HCT116 (cell line): ENCODE measurements at regions not wholly inside any gene's neighbourhood (a gene's known extent, or its start where the extent isn't known, plus 50 kb on each side); places are given as distances from the start of the nearest gene placed in this dataset.

Experiments used
- ATAC-seq: fragments of 200-7000 bp; cut with Tn5 transposase; 2 replicates; pipeline ENCODE4 v1.9.1; 2020; ENCODE audit warnings: mild to moderate bottlenecking, moderate library complexity
- BruUV-seq: library from RNA; stranded (reverse); fragments of 400-500 nt; replicated peaks from 2 replicates; lab custom pipeline; 2021; lab: Mats Ljungman, UMichigan
- CTCF ChIA-PET: fragments of 300-600 bp; sonication (Branson Sonifier 250); formaldehyde crosslinking; loops from one replicate; lab custom pipeline; 2021; ENCODE audit warnings: antibody characterized with exemption; lab: Charles Lee
- POLR2A ChIA-PET: fragments of 300-600, 350-600 bp; sonication (Branson Sonifier 250); formaldehyde crosslinking; loops from one replicate; lab custom pipeline; 2021; ENCODE audit warnings: antibody characterized with exemption; lab: Charles Lee
- RAD21 ChIA-PET, 2 experiments: fragments of 300-600 bp; sonication (Branson Sonifier 250); formaldehyde crosslinking; loops; one replicate each; lab custom pipeline; 2023; ENCODE audit warnings: low total read pairs in 2 of 2; ENCODE audit not compliant: uncharacterized antibody in 2 of 2, unreplicated experiment in 2 of 2, low non-redundant PET in 1 of 2; lab: Charles Lee
- DNase-seq: peaks from one replicate; pipeline ENCODE4 v3.0.0-alpha.2; 2010; ENCODE audit warnings: low read depth, low spot score
- H2AFZ ChIP-seq: fragments of 200-600 bp; shearing (Covaris generic), sonication (generic); 2 replicates; pipeline ENCODE4 v1.6.1; 2017; ENCODE audit warnings: low read depth, mixed run types, mixed read lengths, antibody characterized with exemption, low read length; ENCODE audit not compliant: poor library complexity, severe bottlenecking
- H3K27ac ChIP-seq: 2 replicates; pipeline ENCODE4 v1.5.1; 2012; ENCODE audit warnings: low read depth, low read length
- H3K27me3 ChIP-seq: fragments of 200-600 bp; sonication (generic); 2 replicates; pipeline ENCODE4 v1.6.1; 2016; ENCODE audit warnings: mixed run types, low read length, mixed read lengths; ENCODE audit not compliant: insufficient read depth
- H3K36me3 ChIP-seq, 2 experiments: fragments of 200-500 bp in 1 of 2; fragments of 200-600 bp in 1 of 2; sonication (Bioruptor generic) in 1 of 2; sonication (generic) in 1 of 2; 2 replicates each; pipeline versions ENCODE4 v1.5.1 to v1.6.1; 2014 to 2016; ENCODE audit warnings: low read length in 2 of 2, inconsistent platforms in 1 of 2, mixed read lengths in 1 of 2, mixed run types in 1 of 2; ENCODE audit not compliant: insufficient read depth in 2 of 2, control insufficient read depth in 1 of 2
- H3K4me1 ChIP-seq, 2 experiments: fragments of 200-600 bp in 1 of 2; sonication (generic) in 1 of 2; 2 replicates each; pipeline versions ENCODE4 v1.5.1 to v1.6.1; 2012 to 2017; ENCODE audit warnings: low read length in 2 of 2, inconsistent platforms in 1 of 2, mild to moderate bottlenecking in 1 of 2, mixed read lengths in 1 of 2, mixed run types in 1 of 2, moderate library complexity in 1 of 2; ENCODE audit not compliant: insufficient read depth in 2 of 2, control insufficient read depth in 1 of 2
- H3K4me2 ChIP-seq: fragments of 200-600 bp; sonication (generic); 2 replicates; pipeline ENCODE4 v1.6.1; 2017; ENCODE audit warnings: mixed run types, low read length, mixed read lengths
- H3K4me3 ChIP-seq, 2 experiments: fragments of 200-600 bp in 1 of 2; sonication (generic) in 1 of 2; replicated peaks in 1 of 2; 2 replicates each; pipeline ENCODE4 v1.5.1; 2011 to 2016; ENCODE audit warnings: low read length in 2 of 2, control low read depth in 1 of 2, low read depth in 1 of 2, mild to moderate bottlenecking in 1 of 2, mixed read lengths in 1 of 2, mixed run types in 1 of 2
- H3K79me2 ChIP-seq: fragments of 200-600 bp; sonication (generic); 2 replicates; pipeline ENCODE4 v1.6.1; 2017; ENCODE audit warnings: mild to moderate bottlenecking, mixed run types, low read length, moderate library complexity, mixed read lengths; ENCODE audit not compliant: insufficient read depth
- H3K9ac ChIP-seq: fragments of 200-600 bp; sonication (generic); 2 replicates; pipeline ENCODE4 v1.6.1; 2016; ENCODE audit warnings: low read length, mixed read lengths
- H3K9me2 ChIP-seq: fragments of 200-600 bp; sonication (generic), shearing (Covaris generic); 2 replicates; pipeline ENCODE4 v1.6.1; 2017; ENCODE audit warnings: mixed run types, mild to moderate bottlenecking, moderate library complexity; ENCODE audit not compliant: insufficient read depth
- H3K9me3 ChIP-seq, 2 experiments: fragments of 200-500 bp in 1 of 2; fragments of 200-600 bp in 1 of 2; sonication (Bioruptor generic) in 1 of 2; sonication (generic) in 1 of 2; 2 replicates each; pipeline ENCODE4 v1.6.1; 2014 to 2017; ENCODE audit warnings: low read length in 2 of 2, mixed read lengths in 2 of 2, inconsistent platforms in 1 of 2, low read depth in 1 of 2, mild to moderate bottlenecking in 1 of 2, mixed run types in 1 of 2, moderate library complexity in 1 of 2; ENCODE audit not compliant: control insufficient read depth in 1 of 2, insufficient read depth in 1 of 2
- H4K20me1 ChIP-seq: fragments of 200-600 bp; sonication (generic), shearing (Covaris generic); 2 replicates; pipeline ENCODE4 v1.6.1; 2017; ENCODE audit warnings: mixed run types, mild to moderate bottlenecking, moderate library complexity; ENCODE audit not compliant: insufficient read depth
- CBX3 ChIP-seq: IDR thresholded peaks from 2 replicates; pipeline ENCODE4 v1.6.1; 2012; ENCODE audit warnings: low read depth
- CTCF ChIP-seq, 3 experiments: fragments of 200-600 bp in 1 of 3; sonication (generic) in 1 of 3; IDR thresholded peaks in 2 of 3; conservative IDR thresholded peaks in 1 of 3; 2 replicates each; pipeline ENCODE4 v1.5.1; 2012 to 2017; ENCODE audit warnings: low read depth in 2 of 3, low read length in 2 of 3, antibody characterized with exemption in 1 of 3, borderline replicate concordance in 1 of 3, control low read depth in 1 of 3, mild to moderate bottlenecking in 1 of 3, mixed read lengths in 1 of 3, mixed run types in 1 of 3, moderate library complexity in 1 of 3; ENCODE audit not compliant: insufficient read depth in 1 of 3
- ELF1 ChIP-seq: IDR thresholded peaks from 2 replicates; pipeline ENCODE4 v1.6.1; 2012; ENCODE audit warnings: low read depth, borderline replicate concordance
- JUND ChIP-seq: IDR thresholded peaks from 2 replicates; pipeline ENCODE4 v1.6.1; 2012
- MAX ChIP-seq: IDR thresholded peaks from 2 replicates; pipeline ENCODE4 v1.6.1; 2012
- POLR2A ChIP-seq: IDR thresholded peaks from 2 replicates; pipeline ENCODE4 v1.7.0; 2011; ENCODE audit warnings: borderline replicate concordance; ENCODE audit not compliant: insufficient read depth, insufficient read length; ENCODE audit errors: extremely low read depth
- POLR2AphosphoS5 ChIP-seq: IDR thresholded peaks from 2 replicates; pipeline ENCODE4 v1.6.1; 2011; ENCODE audit warnings: mild to moderate bottlenecking, low read depth, low read length, moderate library complexity
- RAD21 ChIP-seq: IDR thresholded peaks from 2 replicates; pipeline ENCODE4 v1.6.1; 2012; ENCODE audit warnings: low read depth, mild to moderate bottlenecking
- REST ChIP-seq: IDR thresholded peaks from 2 replicates; pipeline ENCODE4 v1.6.1; 2012; ENCODE audit warnings: low read depth
- SIN3A ChIP-seq: IDR thresholded peaks from 2 replicates; pipeline ENCODE4 v1.6.1; 2012; ENCODE audit warnings: low read depth
- SP1 ChIP-seq: IDR thresholded peaks from 2 replicates; pipeline ENCODE4 v1.6.1; 2012; ENCODE audit warnings: low read depth
- SRF ChIP-seq: IDR thresholded peaks from 2 replicates; pipeline ENCODE4 v1.6.1; 2012; ENCODE audit warnings: low read depth
- TCF7L2 ChIP-seq: IDR thresholded peaks from 2 replicates; pipeline ENCODE4 v1.7.0; 2011; ENCODE audit warnings: borderline replicate concordance, inconsistent platforms; ENCODE audit not compliant: insufficient read depth, insufficient read length; ENCODE audit errors: extremely low read depth
- ZNF274 ChIP-seq: fragments of 200-500 bp; sonication (Bioruptor generic); IDR thresholded peaks from 2 replicates; pipeline ENCODE4 v1.6.1; 2014; ENCODE audit warnings: mild to moderate bottlenecking, low read depth, low read length, inconsistent platforms
- intact Hi-C: fragments of 100-400 bp; cut with micrococcal nuclease; formaldehyde crosslinking; loops from 2 replicates; pipeline ENCODE4 v1.10.0; 2022

DNA sequence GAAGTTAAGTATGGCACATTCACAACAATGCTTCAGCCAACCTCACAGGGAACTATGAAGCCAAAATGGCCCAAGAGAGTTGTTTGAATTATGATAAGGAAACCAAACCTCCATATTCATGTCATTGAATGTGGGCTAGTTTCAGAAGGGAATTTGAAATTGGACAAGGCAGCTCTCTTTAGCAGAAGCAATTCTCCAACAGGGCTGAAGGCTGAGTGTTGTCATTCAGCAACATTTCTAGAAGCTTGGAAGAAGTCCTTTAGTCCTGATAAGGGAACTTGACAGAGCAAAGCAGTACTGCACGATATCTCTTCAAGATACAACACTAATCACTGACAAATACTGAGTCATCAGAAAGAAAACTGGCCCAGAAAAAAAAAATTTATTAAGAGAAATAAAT lies 115.4 kb downstream of the SLC25A46 start:
- RAD21 ChIA-PET, result no interaction called here
- Histone ChIP-seq H3K9ac (no peak overlapping the region), H4K20me1 (no peaks in the 10 kb centered on the region), H3K9me2 (no peaks in the 10 kb centered on the region), H3K27ac (no peak overlapping the region), H3K4me3 (no peak overlapping the region), H3K9me3 (no peaks in the 10 kb centered on the region), H3K79me2 (no peaks in the 10 kb centered on the region), H3K27me3 (no peaks in the 10 kb centered on the region), H2AFZ (no peak overlapping the region), H3K36me3 (no peaks in the 10 kb centered on the region)
- ATAC-seq, result no peak
- BruUV-seq, result no TSS peak
- POLR2A ChIA-PET, result no interaction called here
- intact Hi-C loops, result no loop called here
- CTCF ChIA-PET, result interaction anchor here (0.8 kb wide), 1 partner anchor 13 kb away, joined by 3 read pairs; no protein-coding TSS in a partner anchor
- DNase-seq, result no peak
- TF ChIP-seq TCF7L2 (no peak), REST (no peak), JUND (no peak)
- TF ChIP-seq, all 23 proteins: peak for 0
- no peak overlapping the region for H3K4me2 ChIP-seq
- no peaks in the 10 kb centered on the region; a peak in 1 of 4 replicates for H3K4me1 ChIP-seq

DNA sequence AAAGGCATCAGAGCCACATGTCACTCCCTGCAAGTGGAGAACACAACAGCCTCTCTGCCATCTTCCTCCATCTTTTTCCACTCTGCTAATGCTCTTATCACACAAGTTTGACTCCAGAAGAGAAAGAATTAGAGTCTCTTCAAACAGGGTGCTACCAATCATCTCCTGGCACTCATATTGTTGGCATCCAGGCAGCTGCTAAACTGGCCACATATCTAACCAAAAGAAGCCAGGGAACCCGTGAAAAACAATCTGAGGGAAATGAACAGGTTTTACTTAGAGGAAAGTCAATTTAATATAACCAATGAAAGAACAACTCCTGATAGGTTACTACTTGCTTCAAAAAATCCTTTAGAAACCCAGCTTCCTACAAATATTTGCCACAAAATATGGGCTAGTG lies 117.2 kb downstream of the SLC25A46 start:
- H3K9me3 ChIP-seq, result no peaks in the 10 kb centered on the region
- no peaks in the 10 kb centered on the region for H3K79me2 ChIP-seq
- no peaks in the 10 kb centered on the region; a peak in 1 of 4 replicates for H3K4me1 ChIP-seq
- H3K9me2 ChIP-seq, result 0 out of 2 replicates have a peak, but pooled peaks cover 3% of the 10 kb centered on the region
- no peak overlapping the region for H3K27ac ChIP-seq
- no peak overlapping the region for H3K4me2 ChIP-seq
- H3K27me3 ChIP-seq, result no peaks in the 10 kb centered on the region
- TF ChIP-seq SRF (no peak), JUND (no peak), MAX (no peak), ELF1 (no peak), SP1 (no peak), RAD21 (no peak), POLR2AphosphoS5 (no peak), CTCF (IDR thresholded peaks at IDR 0.05 in 2 of 3, conservative IDR thresholded peaks at IDR 0.05 in 1 of 3; ENCODE audit: borderline replicate concordance in 1 of 3, insufficient read depth in 1 of 3, low read depth in 2 of 3, low read length in 2 of 3) (no peak), POLR2A (no peak), SIN3A (no peak), CBX3 (no peak), ZNF274 (no peak)
- RAD21 ChIA-PET, result no interaction called here
- no peaks in the 10 kb centered on the region for H3K36me3 ChIP-seq
- H3K4me3 ChIP-seq, result no peak overlapping the region
- no peak for DNase-seq
- H3K9ac ChIP-seq, result no peak overlapping the region
- no peaks in the 10 kb centered on the region for H4K20me1 ChIP-seq
- BruUV-seq, result no TSS peak
- POLR2A ChIA-PET, result no interaction called here
- ATAC-seq, result no peak
- CTCF ChIA-PET, result no interaction called here
- intact Hi-C loops, result no loop called here
- H2AFZ ChIP-seq, result no peak overlapping the region
